GM23338 (cell line): ENCODE measurements at regions not wholly inside any gene's neighbourhood (a gene's known extent, or its start where the extent isn't known, plus 50 kb on each side); places are given as distances from the start of the nearest gene placed in this dataset.

Source experiments
- ATAC-seq: fragments of 200-7000 bp; cut with Tn5 transposase; 3 replicates; pipeline ENCODE4 v1.9.1; 2020
- DNase-seq: peaks from one replicate; pipeline ENCODE4 v3.0.0-alpha.2; 2015; ENCODE audit warnings: low spot score
- H2AFZ ChIP-seq: fragments of 200-600 bp; sonication (generic); 2 replicates; pipeline ENCODE4 v1.8.0; 2016; ENCODE audit warnings: antibody characterized with exemption, mild to moderate bottlenecking, moderate library complexity
- H3F3A ChIP-seq: fragments of 200-600 bp; sonication (generic); replicated peaks from 2 replicates; pipeline ENCODE4 v1.8.0; 2017; ENCODE audit warnings: antibody characterized with exemption, mixed run types, low read depth
- H3K27ac ChIP-seq: fragments of 200-600 bp; sonication (generic); 2 replicates; pipeline ENCODE4 v1.6.1; 2016; ENCODE audit warnings: low read depth
- H3K27me3 ChIP-seq: fragments of 200-600 bp; sonication (generic); 2 replicates; pipeline ENCODE4 v1.8.0; 2016; ENCODE audit warnings: mild to moderate bottlenecking, mixed run types, moderate library complexity; ENCODE audit not compliant: insufficient read depth
- H3K36me3 ChIP-seq: fragments of 200-600 bp; sonication (generic); 2 replicates; pipeline ENCODE4 v1.8.0; 2016; ENCODE audit warnings: mild to moderate bottlenecking; ENCODE audit not compliant: insufficient read depth
- H3K4me1 ChIP-seq: fragments of 200-600 bp; sonication (generic); 2 replicates; pipeline ENCODE4 v1.8.0; 2016; ENCODE audit warnings: mild to moderate bottlenecking, moderate library complexity; ENCODE audit not compliant: insufficient read depth
- H3K4me2 ChIP-seq: fragments of 200-600 bp; sonication (generic); 2 replicates; pipeline ENCODE4 v1.7.1; 2017; ENCODE audit warnings: mixed run types
- H3K4me3 ChIP-seq: fragments of 200-600 bp; sonication (generic); 2 replicates; pipeline ENCODE4 v1.6.1; 2016; ENCODE audit warnings: mixed run types
- H3K79me2 ChIP-seq: fragments of 200-600 bp; sonication (generic); replicated peaks from 2 replicates; pipeline ENCODE4 v1.8.0; 2017; ENCODE audit warnings: mild to moderate bottlenecking; ENCODE audit not compliant: insufficient read depth
- H3K9me2 ChIP-seq: fragments of 200-600 bp; sonication (generic); 2 replicates; pipeline ENCODE4 v1.8.0; 2017; ENCODE audit not compliant: insufficient read depth
- H4K20me1 ChIP-seq: fragments of 200-600 bp; sonication (generic); replicated peaks from 2 replicates; pipeline ENCODE4 v1.8.0; 2017; ENCODE audit warnings: mild to moderate bottlenecking; ENCODE audit not compliant: insufficient read depth
- H3K27ac Mint-ChIP-seq: 2 replicates; pipeline ENCODE4 v1.8.0; 2020; ENCODE audit warnings: inconsistent platforms, mild to moderate bottlenecking, moderate library complexity, mixed read lengths
- H3K27me3 Mint-ChIP-seq: 3 replicates; pipeline ENCODE4 v1.8.0; 2022; ENCODE audit warnings: low read depth, mild to moderate bottlenecking, moderate library complexity, mixed read lengths, inconsistent platforms; ENCODE audit not compliant: insufficient read depth, poor library complexity
- H3K36me3 Mint-ChIP-seq: 3 replicates; pipeline ENCODE4 v1.8.0; 2021; ENCODE audit warnings: low read depth, mild to moderate bottlenecking, inconsistent platforms, moderate library complexity, mixed read lengths
- H3K4me1 Mint-ChIP-seq: 3 replicates; pipeline ENCODE4 v1.8.0; 2020; ENCODE audit warnings: mild to moderate bottlenecking, inconsistent platforms, mixed read lengths
- H3K4me3 Mint-ChIP-seq: 3 replicates; pipeline ENCODE4 v1.8.0; 2021; ENCODE audit warnings: moderate library complexity, mild to moderate bottlenecking, inconsistent platforms, mixed read lengths
- H3K9me3 Mint-ChIP-seq: 3 replicates; pipeline ENCODE4 v1.8.0; 2020; ENCODE audit warnings: moderate library complexity, mild to moderate bottlenecking, inconsistent platforms, mixed read lengths
- CREB1 ChIP-seq: fragments of 250-450 bp; sonication (Bioruptor Pico); IDR thresholded peaks from 2 replicates; pipeline ENCODE4 v1.5.0; 2020; ENCODE audit warnings: low read depth, mild to moderate bottlenecking, moderate library complexity
- EZH2 ChIP-seq: fragments of 200-600 bp; sonication (generic); IDR thresholded peaks from one replicate; pipeline ENCODE4 v1.8.0; 2017; ENCODE audit warnings: antibody characterized with exemption, mild to moderate bottlenecking, low read depth; ENCODE audit not compliant: unreplicated experiment
- EZH2phosphoT487 ChIP-seq: fragments of 200-600 bp; sonication (generic); IDR thresholded peaks from one replicate; pipeline ENCODE4 v1.8.1; 2018; ENCODE audit warnings: antibody characterized with exemption; ENCODE audit not compliant: unreplicated experiment
- POLR2AphosphoS5 ChIP-seq: IDR thresholded peaks from 2 replicates; pipeline ENCODE4 v1.6.1; 2016; ENCODE audit warnings: antibody characterized with exemption, low read depth
- ZNF114 ChIP-seq: fragments of 250-450 bp; sonication (Bioruptor Pico); IDR thresholded peaks from 2 replicates; pipeline ENCODE4 v1.5.0; 2020; ENCODE audit warnings: mild to moderate bottlenecking, moderate library complexity
- ZNF331 ChIP-seq: fragments of 250-450 bp; sonication (Bioruptor Pico); IDR thresholded peaks from 2 replicates; pipeline ENCODE4 v1.5.0; 2020; ENCODE audit warnings: low read depth, mild to moderate bottlenecking, moderate library complexity
- TF ChIP-seq, protein P1 (sequence below): IDR thresholded peaks from one replicate; pipeline ENCODE4 v1.6.1; 2018; ENCODE audit warnings: antibody characterized with exemption; ENCODE audit not compliant: unreplicated experiment
- TF ChIP-seq, protein P2 (sequence below), 2 experiments: fragments of 200-600 bp in 1 of 2; sonication (generic) in 1 of 2; conservative IDR thresholded peaks; 2 replicates each; pipeline versions ENCODE4 v1.5.1 to v1.6.1; 2016 to 2017; ENCODE audit warnings: antibody characterized with exemption in 2 of 2, low read depth in 2 of 2, mild to moderate bottlenecking in 2 of 2, moderate library complexity in 1 of 2
- TF ChIP-seq, protein P3 (sequence below): fragments of 250-450 bp; sonication (Bioruptor Pico); IDR thresholded peaks from 2 replicates; pipeline ENCODE4 v1.5.0; 2020; ENCODE audit warnings: mild to moderate bottlenecking, moderate library complexity

DNA sequence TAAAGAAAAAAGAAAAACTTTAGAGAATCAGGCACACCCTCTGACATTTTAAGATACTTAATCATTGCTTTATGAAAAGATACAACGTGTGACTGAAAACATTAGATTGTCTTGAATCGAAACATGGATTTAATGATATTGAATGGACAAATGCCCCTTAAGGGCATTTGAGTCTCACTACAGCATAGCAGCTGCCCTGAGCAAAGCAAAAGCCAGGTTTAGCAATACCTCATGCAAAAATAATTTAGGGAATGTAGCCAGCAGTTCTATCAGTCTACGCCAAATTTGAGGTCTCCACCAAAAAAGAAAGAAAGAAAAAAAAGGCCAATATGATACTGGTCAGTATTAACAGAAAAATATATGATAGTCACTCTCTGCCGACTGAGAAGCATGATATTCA, 56.6 kb upstream of the LMNB1 start (continued):
- TF ChIP-seq, protein P1, sequence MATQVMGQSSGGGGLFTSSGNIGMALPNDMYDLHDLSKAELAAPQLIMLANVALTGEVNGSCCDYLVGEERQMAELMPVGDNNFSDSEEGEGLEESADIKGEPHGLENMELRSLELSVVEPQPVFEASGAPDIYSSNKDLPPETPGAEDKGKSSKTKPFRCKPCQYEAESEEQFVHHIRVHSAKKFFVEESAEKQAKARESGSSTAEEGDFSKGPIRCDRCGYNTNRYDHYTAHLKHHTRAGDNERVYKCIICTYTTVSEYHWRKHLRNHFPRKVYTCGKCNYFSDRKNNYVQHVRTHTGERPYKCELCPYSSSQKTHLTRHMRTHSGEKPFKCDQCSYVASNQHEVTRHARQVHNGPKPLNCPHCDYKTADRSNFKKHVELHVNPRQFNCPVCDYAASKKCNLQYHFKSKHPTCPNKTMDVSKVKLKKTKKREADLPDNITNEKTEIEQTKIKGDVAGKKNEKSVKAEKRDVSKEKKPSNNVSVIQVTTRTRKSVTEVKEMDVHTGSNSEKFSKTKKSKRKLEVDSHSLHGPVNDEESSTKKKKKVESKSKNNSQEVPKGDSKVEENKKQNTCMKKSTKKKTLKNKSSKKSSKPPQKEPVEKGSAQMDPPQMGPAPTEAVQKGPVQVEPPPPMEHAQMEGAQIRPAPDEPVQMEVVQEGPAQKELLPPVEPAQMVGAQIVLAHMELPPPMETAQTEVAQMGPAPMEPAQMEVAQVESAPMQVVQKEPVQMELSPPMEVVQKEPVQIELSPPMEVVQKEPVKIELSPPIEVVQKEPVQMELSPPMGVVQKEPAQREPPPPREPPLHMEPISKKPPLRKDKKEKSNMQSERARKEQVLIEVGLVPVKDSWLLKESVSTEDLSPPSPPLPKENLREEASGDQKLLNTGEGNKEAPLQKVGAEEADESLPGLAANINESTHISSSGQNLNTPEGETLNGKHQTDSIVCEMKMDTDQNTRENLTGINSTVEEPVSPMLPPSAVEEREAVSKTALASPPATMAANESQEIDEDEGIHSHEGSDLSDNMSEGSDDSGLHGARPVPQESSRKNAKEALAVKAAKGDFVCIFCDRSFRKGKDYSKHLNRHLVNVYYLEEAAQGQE: no peak
- TF ChIP-seq EZH2phosphoT487 (no peak), EZH2 (no peak), ZNF114 (no peak)
- TF ChIP-seq, protein P2, sequence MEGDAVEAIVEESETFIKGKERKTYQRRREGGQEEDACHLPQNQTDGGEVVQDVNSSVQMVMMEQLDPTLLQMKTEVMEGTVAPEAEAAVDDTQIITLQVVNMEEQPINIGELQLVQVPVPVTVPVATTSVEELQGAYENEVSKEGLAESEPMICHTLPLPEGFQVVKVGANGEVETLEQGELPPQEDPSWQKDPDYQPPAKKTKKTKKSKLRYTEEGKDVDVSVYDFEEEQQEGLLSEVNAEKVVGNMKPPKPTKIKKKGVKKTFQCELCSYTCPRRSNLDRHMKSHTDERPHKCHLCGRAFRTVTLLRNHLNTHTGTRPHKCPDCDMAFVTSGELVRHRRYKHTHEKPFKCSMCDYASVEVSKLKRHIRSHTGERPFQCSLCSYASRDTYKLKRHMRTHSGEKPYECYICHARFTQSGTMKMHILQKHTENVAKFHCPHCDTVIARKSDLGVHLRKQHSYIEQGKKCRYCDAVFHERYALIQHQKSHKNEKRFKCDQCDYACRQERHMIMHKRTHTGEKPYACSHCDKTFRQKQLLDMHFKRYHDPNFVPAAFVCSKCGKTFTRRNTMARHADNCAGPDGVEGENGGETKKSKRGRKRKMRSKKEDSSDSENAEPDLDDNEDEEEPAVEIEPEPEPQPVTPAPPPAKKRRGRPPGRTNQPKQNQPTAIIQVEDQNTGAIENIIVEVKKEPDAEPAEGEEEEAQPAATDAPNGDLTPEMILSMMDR (conservative IDR thresholded peaks at IDR 0.05; ENCODE audit: low read depth in 2 of 2): no peak

DNA sequence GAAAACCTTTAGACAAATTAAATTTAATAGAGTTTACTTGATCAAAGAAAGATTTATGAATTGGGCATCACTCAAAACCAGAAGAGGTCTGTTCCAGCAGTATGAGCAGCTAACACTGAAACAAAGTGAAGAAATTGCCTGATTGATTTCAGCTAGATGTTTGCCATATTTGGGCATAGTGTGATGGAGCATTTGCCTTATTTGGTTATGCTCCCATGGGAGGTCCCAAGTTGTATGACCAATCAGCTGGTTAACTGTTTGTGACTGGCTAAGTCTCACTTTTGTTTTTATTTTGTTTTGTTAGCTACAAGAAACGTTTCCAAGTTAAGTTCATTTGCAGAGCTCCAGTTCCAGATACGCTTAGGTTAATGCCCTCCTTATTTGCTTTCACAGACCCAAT, 53.3 kb upstream of the LMNB1 start:
- Mint-ChIP-seq H3K36me3 (no peaks in the 10 kb centered on the region), H3K9me3 (peaks cover 10% of the 10 kb centered on the region; the same call in 2 of the 3 replicates), H3K4me3 (no peak overlapping the region), H3K27me3 (peaks cover under 1% of the 10 kb centered on the region), H3K4me1 (peaks cover 2% of the 10 kb centered on the region), H3K27ac (no peak overlapping the region)
- H3K79me2 ChIP-seq: no peaks in the 10 kb centered on the region
- no peak overlapping the region for H3K4me3 ChIP-seq
- ATAC-seq (no peak), DNase-seq (no peak)
- H3K4me2 ChIP-seq: no peak overlapping the region
- no peak overlapping the region for H2AFZ ChIP-seq
- 0 out of 2 replicates have a peak, but pooled peaks cover 3% of the 10 kb centered on the region for H3K9me2 ChIP-seq
- H3K4me1 ChIP-seq: peaks cover 3% of the 10 kb centered on the region
- H4K20me1 ChIP-seq: no peaks in the 10 kb centered on the region
- TF ChIP-seq ZNF331 (CRISPR knock-in tag): no peak
- no peak for TF ChIP-seq CREB1 (CRISPR knock-in tag)
- no peak for TF ChIP-seq EZH2phosphoT487
- TF ChIP-seq, protein P3, sequence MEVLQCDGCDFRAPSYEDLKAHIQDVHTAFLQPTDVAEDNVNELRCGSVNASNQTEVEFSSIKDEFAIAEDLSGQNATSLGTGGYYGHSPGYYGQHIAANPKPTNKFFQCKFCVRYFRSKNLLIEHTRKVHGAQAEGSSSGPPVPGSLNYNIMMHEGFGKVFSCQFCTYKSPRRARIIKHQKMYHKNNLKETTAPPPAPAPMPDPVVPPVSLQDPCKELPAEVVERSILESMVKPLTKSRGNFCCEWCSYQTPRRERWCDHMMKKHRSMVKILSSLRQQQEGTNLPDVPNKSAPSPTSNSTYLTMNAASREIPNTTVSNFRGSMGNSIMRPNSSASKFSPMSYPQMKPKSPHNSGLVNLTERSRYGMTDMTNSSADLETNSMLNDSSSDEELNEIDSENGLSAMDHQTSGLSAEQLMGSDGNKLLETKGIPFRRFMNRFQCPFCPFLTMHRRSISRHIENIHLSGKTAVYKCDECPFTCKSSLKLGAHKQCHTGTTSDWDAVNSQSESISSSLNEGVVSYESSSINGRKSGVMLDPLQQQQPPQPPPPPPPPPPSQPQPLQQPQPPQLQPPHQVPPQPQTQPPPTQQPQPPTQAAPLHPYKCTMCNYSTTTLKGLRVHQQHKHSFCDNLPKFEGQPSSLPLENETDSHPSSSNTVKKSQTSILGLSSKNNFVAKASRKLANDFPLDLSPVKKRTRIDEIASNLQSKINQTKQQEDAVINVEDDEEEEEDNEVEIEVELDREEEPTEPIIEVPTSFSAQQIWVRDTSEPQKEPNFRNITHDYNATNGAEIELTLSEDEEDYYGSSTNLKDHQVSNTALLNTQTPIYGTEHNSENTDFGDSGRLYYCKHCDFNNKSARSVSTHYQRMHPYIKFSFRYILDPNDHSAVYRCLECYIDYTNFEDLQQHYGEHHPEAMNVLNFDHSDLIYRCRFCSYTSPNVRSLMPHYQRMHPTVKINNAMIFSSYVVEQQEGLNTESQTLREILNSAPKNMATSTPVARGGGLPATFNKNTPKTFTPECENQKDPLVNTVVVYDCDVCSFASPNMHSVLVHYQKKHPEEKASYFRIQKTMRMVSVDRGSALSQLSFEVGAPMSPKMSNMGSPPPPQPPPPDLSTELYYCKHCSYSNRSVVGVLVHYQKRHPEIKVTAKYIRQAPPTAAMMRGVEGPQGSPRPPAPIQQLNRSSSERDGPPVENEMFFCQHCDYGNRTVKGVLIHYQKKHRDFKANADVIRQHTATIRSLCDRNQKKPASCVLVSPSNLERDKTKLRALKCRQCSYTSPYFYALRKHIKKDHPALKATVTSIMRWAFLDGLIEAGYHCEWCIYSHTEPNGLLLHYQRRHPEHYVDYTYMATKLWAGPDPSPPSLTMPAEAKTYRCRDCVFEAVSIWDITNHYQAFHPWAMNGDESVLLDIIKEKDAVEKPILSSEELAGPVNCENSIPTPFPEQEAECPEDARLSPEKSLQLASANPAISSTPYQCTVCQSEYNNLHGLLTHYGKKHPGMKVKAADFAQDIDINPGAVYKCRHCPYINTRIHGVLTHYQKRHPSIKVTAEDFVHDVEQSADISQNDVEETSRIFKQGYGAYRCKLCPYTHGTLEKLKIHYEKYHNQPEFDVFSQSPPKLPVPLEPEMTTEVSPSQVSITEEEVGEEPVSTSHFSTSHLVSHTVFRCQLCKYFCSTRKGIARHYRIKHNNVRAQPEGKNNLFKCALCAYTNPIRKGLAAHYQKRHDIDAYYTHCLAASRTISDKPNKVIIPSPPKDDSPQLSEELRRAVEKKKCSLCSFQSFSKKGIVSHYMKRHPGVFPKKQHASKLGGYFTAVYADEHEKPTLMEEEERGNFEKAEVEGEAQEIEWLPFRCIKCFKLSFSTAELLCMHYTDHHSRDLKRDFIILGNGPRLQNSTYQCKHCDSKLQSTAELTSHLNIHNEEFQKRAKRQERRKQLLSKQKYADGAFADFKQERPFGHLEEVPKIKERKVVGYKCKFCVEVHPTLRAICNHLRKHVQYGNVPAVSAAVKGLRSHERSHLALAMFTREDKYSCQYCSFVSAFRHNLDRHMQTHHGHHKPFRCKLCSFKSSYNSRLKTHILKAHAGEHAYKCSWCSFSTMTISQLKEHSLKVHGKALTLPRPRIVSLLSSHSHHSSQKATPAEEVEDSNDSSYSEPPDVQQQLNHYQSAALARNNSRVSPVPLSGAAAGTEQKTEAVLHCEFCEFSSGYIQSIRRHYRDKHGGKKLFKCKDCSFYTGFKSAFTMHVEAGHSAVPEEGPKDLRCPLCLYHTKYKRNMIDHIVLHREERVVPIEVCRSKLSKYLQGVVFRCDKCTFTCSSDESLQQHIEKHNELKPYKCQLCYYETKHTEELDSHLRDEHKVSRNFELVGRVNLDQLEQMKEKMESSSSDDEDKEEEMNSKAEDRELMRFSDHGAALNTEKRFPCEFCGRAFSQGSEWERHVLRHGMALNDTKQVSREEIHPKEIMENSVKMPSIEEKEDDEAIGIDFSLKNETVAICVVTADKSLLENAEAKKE: no peak
- no peak for TF ChIP-seq POLR2AphosphoS5
- H3K27ac ChIP-seq: no peak overlapping the region
- H3F3A ChIP-seq: no peaks in the 10 kb centered on the region
- no peaks in the 10 kb centered on the region for H3K27me3 ChIP-seq
- no peaks in the 10 kb centered on the region; the same call in 1 of the 2 replicates for H3K36me3 ChIP-seq
